22Rv1 (cell line): ENCODE measurements at regions not wholly inside any gene's neighbourhood (a gene's known extent, or its start where the extent isn't known, plus 50 kb on each side); places are given as distances from the start of the nearest gene placed in this dataset.

Source experiments
- CTCF ChIP-seq: fragments of 450-650 bp; IDR thresholded peaks from 2 replicates; pipeline ENCODE4 v1.5.1; 2017; ENCODE audit warnings: mild to moderate bottlenecking
- ZFX ChIP-seq: fragments of 450-650 bp; IDR thresholded peaks from 2 replicates; pipeline ENCODE4 v1.6.1; 2017; ENCODE audit warnings: antibody characterized with exemption, borderline replicate concordance

- TF ChIP-seq CTCF (no peak), ZFX (no peak)
Measured at GRCh38 chr16:7137560-7138330, 194.9 kb upstream of the RBFOX1 start.
